ENCODE measurements at regions not wholly inside any gene's neighbourhood (a gene's known extent, or its start where the extent isn't known, plus 50 kb on each side); places are given as distances from the start of the nearest gene placed in this dataset.

DNA sequence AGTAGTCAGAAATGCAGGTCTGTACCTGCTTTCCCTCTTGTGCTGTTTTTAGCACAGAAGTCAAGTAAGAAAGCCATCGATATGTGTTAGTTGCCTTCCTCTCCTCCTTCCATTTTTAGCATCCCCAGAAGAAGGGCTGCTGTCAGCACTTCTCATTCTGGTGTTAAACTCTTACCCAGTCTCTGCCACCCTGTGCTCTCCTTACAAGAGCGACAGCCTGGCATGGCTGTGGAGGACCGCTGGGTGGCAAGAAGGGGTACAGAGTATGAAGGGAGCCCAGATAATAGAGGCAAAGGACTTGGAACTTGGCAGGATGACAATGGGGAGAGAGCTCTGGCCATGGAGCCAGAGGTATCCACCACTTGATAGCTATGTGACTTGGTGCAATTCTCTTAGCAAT is 103.5 kb downstream of the RPS24 start:
- H3K4me1 ChIP-seq (ENCODE audit: control insufficient read depth in 1 of 2, insufficient read depth in 2 of 2, low read length in 2 of 2): no peaks in the 10 kb centered on the region
- no peaks in the 10 kb centered on the region for H3K9me3 ChIP-seq (ENCODE audit: control insufficient read depth in 1 of 2, low read length in 2 of 2)
- H3K27me3 ChIP-seq (ENCODE audit: low read depth, low read length): no peaks in the 10 kb centered on the region
- no peak overlapping the region for H3K4me3 ChIP-seq (ENCODE audit: low read depth in 1 of 2, low read length in 2 of 2)
- H3K27ac ChIP-seq (ENCODE audit: low read length): no peak overlapping the region
- no peaks in the 10 kb centered on the region for H3K36me3 ChIP-seq (ENCODE audit: control insufficient read depth in 1 of 2, insufficient read depth in 2 of 2, low read length in 2 of 2)

DNA sequence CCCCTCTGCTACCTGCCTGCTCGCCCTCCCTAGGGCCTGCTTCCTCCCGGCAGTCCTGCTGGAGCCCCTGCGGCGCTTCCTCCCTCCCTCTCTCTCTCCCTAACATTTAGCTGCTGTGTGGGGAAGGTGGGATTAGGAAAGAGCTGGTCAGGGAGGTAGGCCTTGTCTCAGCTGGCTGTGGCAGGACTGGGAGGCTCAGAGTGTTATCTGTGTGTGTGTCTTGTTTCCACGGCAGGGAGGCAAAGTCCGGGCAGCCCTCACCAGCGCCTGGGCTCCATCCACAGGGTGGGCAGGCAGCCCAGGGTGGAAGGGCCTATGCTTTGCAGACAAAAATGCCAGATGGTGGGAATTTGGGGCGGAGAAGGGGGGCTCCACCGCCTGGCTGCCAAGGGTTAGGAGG is 105.7 kb downstream of the RPS24 start:
- no peak overlapping the region for H3K4me3 ChIP-seq (ENCODE audit: low read depth in 1 of 2, low read length in 2 of 2)
- H3K27ac ChIP-seq (ENCODE audit: low read length): no peak overlapping the region
- no peaks in the 10 kb centered on the region for H3K9me3 ChIP-seq (ENCODE audit: control insufficient read depth in 1 of 2, low read length in 2 of 2)
- no peaks in the 10 kb centered on the region for H3K36me3 ChIP-seq (ENCODE audit: control insufficient read depth in 1 of 2, insufficient read depth in 2 of 2, low read length in 2 of 2)
- H3K4me1 ChIP-seq (ENCODE audit: control insufficient read depth in 1 of 2, insufficient read depth in 2 of 2, low read length in 2 of 2): no peaks in the 10 kb centered on the region
- H3K27me3 ChIP-seq (ENCODE audit: low read depth, low read length): no peaks in the 10 kb centered on the region

DNA sequence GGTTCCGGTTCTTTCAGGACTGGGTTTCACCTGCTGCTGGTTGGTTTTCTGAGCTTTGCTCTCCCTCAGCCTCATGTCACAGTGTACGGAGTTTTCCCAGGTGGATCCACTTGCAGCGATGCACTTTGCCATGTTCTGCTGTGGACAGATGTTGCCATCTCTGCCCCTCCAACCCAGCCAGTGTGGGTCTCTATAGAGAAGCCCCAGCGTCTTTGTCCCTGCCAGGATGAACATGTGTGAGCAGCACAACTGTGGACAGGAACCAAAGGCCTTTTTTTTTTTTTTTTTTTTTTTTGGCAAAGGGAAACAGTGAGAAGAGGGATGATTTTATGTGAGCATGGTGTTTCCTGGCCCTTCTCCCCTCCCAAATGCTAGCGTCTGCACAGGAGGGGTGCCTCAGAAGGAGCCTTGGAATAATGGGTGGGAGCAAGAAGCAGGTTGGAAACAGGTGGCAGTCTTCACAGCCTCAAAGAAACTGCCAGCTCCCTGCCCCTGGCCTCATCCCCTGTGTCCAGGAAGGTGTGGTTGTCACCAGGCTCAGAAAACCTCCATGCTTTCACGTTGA is 106.5 kb downstream of the RPS24 start:
- Histone ChIP-seq H3K9me3 (ENCODE audit: control insufficient read depth in 1 of 2, low read length in 2 of 2) (no peaks in the 10 kb centered on the region), H3K27me3 (ENCODE audit: low read depth, low read length) (no peaks in the 10 kb centered on the region)

DNA sequence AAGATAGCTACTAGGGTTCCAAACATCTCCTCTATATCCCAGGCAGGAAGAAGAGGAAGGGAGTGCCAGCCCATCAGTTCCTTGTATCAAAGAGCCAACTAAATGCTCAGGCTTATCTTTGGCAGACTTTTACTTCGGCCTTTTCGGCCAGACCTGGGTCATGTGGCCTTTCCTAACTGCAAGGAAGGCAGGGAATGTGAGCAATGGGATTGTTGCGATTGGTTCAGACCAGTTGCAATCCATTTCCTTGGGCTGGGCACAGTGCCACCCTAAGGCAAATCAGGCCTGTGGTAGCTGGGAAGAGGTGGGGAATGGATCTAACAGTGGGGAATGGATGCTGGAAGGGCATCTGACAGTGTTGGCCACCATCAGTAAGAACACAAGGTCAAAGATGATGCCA is 109.9 kb downstream of the RPS24 start:
- no peak overlapping the region for H3K27ac ChIP-seq (ENCODE audit: low read length)
- no peaks in the 10 kb centered on the region for H3K9me3 ChIP-seq (ENCODE audit: control insufficient read depth in 1 of 2, low read length in 2 of 2)
- no peaks in the 10 kb centered on the region for H3K4me1 ChIP-seq (ENCODE audit: control insufficient read depth in 1 of 2, insufficient read depth in 2 of 2, low read length in 2 of 2)
- H3K36me3 ChIP-seq (ENCODE audit: control insufficient read depth in 1 of 2, insufficient read depth in 2 of 2, low read length in 2 of 2): no peaks in the 10 kb centered on the region
- no peak overlapping the region for H3K4me3 ChIP-seq (ENCODE audit: low read depth in 1 of 2, low read length in 2 of 2)
- no peaks in the 10 kb centered on the region for H3K27me3 ChIP-seq (ENCODE audit: low read depth, low read length)

More for the DNA sequence above, 106.5 kb downstream of the RPS24 start:
- H3K36me3 ChIP-seq (ENCODE audit: control insufficient read depth in 1 of 2, insufficient read depth in 2 of 2, low read length in 2 of 2): no peaks in the 10 kb centered on the region
- no peaks in the 10 kb centered on the region for H3K4me1 ChIP-seq (ENCODE audit: control insufficient read depth in 1 of 2, insufficient read depth in 2 of 2, low read length in 2 of 2)
- no peak overlapping the region for H3K27ac ChIP-seq (ENCODE audit: low read length)
- no peak overlapping the region for H3K4me3 ChIP-seq (ENCODE audit: low read depth in 1 of 2, low read length in 2 of 2)

DNA sequence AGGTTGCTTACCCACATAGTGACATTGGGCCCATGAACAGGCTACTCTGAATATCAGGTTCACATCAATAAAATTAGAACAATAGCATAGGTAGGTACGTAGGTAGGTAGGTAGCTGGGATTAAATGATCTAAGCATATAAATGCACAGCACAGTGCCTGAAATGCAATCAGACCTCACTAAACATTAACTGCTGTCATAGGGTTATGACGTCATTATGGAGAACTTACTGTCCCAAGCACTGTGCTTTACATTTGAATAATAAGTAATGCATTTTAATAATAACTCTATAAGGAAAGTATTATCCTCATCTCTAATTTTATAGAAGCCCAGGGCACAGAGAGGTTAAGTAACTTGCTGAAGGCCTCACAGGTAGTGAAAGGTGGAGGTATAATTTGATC is 112.5 kb downstream of the RPS24 start:
- Histone ChIP-seq H3K9me3 (ENCODE audit: control insufficient read depth in 1 of 2, low read length in 2 of 2) (no peaks in the 10 kb centered on the region), H3K4me1 (ENCODE audit: control insufficient read depth in 1 of 2, insufficient read depth in 2 of 2, low read length in 2 of 2) (no peaks in the 10 kb centered on the region), H3K27ac (ENCODE audit: low read length) (no peak overlapping the region), H3K4me3 (ENCODE audit: low read depth in 1 of 2, low read length in 2 of 2) (no peak overlapping the region), H3K36me3 (ENCODE audit: control insufficient read depth in 1 of 2, insufficient read depth in 2 of 2, low read length in 2 of 2) (no peaks in the 10 kb centered on the region), H3K27me3 (ENCODE audit: low read depth, low read length) (no peaks in the 10 kb centered on the region)

DNA sequence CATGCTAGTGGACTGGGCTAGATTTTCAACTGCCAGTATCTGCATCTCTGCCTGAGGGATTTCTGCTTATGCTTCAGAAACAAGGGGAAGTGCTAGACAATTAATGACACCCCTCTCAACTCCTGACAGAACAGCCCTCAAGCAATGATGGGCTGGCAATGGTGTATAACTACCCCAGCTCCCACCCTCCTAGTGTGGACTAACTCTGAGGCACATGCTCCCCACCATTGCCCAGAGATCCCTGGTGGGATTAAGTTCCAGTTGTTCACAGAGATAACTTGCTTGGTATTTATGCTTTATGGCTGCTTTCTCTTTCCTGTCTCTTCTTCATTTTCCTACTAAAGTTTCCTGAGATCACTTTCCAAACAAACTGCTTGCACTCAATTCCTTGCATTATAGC is 113.5 kb downstream of the RPS24 start:
- no peaks in the 10 kb centered on the region for H3K4me1 ChIP-seq (ENCODE audit: control insufficient read depth in 1 of 2, insufficient read depth in 2 of 2, low read length in 2 of 2)
- no peak overlapping the region for H3K4me3 ChIP-seq (ENCODE audit: low read depth in 1 of 2, low read length in 2 of 2)
- no peaks in the 10 kb centered on the region for H3K27me3 ChIP-seq (ENCODE audit: low read depth, low read length)
- H3K9me3 ChIP-seq (ENCODE audit: control insufficient read depth in 1 of 2, low read length in 2 of 2): no peaks in the 10 kb centered on the region
- H3K27ac ChIP-seq (ENCODE audit: low read length): no peak overlapping the region
- no peaks in the 10 kb centered on the region for H3K36me3 ChIP-seq (ENCODE audit: control insufficient read depth in 1 of 2, insufficient read depth in 2 of 2, low read length in 2 of 2)

DNA sequence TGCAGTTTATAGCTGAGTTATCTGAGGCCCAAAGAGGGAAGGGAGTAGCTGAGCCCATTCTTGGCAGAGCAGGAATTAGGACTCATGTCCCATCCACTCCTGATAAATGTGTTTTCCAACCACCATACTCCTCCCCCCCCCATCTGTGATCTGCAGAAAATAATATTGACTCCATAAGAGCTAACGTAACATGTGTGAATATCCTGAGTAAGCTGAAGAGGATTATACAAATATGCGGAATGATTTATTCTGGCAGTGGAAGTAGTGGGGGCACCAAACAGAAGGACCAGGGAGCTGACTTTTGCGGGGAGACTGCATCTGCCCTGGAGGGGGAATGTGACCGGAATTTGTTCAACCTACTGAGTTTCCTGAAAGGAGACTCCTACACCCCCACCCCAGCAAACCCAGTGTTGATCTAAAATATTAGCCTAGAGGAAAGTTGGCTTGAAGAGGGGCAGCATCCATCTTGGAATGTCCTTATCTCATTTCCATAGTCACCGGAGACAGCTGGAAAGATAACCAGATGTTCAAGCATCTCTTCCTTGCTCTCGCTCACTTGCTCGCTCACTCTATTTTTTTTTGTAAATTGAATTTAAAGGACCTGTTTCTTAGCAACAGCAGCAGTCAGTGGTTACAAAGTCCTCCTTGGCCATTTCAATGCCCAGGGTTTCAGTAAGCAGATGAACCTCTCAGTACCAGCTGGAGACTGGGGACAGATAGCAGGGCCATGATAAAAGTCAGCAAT is 114.7 kb downstream of the RPS24 start:
- Histone ChIP-seq H3K9me3 (ENCODE audit: control insufficient read depth in 1 of 2, low read length in 2 of 2) (no peaks in the 10 kb centered on the region), H3K4me3 (ENCODE audit: low read depth in 1 of 2, low read length in 2 of 2) (no peak overlapping the region), H3K4me1 (ENCODE audit: control insufficient read depth in 1 of 2, insufficient read depth in 2 of 2, low read length in 2 of 2) (no peaks in the 10 kb centered on the region), H3K27ac (ENCODE audit: low read length) (no peak overlapping the region), H3K27me3 (ENCODE audit: low read depth, low read length) (no peaks in the 10 kb centered on the region), H3K36me3 (ENCODE audit: control insufficient read depth in 1 of 2, insufficient read depth in 2 of 2, low read length in 2 of 2) (no peaks in the 10 kb centered on the region)

DNA sequence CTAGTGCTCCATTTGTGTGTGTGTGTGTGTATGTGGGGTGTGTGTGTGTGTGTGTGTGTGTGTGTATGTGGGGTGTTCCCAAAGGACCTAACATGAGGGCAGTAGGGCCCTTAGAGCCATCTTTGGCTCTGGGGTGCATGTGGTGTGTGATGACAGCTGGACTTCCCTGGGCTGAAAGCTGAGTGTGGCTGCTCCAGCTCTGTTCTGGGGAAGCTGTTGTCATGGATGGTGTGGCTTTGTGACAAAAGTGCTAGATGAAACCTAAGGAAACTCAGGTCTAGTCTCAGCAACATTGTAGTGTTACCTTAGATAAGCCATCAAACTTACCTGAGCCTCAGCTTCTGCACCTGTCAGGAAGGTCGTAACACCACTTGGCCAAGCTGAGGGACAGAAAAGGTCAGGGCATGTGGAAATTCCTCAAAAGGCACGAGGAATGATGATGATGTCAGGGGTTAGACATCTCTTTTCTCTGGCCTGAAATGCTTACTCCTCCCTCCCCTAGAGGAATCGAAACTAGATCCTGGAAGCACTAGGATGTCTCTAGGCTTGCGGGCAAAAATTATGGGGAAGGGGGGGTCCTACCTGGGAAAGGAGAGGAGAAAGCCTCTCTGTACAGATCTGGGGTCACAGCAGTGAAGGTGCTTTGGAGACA is 115.4 kb downstream of the RPS24 start:
- no peaks in the 10 kb centered on the region for H3K36me3 ChIP-seq (ENCODE audit: control insufficient read depth in 1 of 2, insufficient read depth in 2 of 2, low read length in 2 of 2)
- H3K27me3 ChIP-seq (ENCODE audit: low read depth, low read length): no peaks in the 10 kb centered on the region
- H3K4me3 ChIP-seq (ENCODE audit: low read depth in 1 of 2, low read length in 2 of 2): no peak overlapping the region
- no peaks in the 10 kb centered on the region for H3K9me3 ChIP-seq (ENCODE audit: control insufficient read depth in 1 of 2, low read length in 2 of 2)
- H3K27ac ChIP-seq (ENCODE audit: low read length): no peak overlapping the region
- no peaks in the 10 kb centered on the region for H3K4me1 ChIP-seq (ENCODE audit: control insufficient read depth in 1 of 2, insufficient read depth in 2 of 2, low read length in 2 of 2)

DNA sequence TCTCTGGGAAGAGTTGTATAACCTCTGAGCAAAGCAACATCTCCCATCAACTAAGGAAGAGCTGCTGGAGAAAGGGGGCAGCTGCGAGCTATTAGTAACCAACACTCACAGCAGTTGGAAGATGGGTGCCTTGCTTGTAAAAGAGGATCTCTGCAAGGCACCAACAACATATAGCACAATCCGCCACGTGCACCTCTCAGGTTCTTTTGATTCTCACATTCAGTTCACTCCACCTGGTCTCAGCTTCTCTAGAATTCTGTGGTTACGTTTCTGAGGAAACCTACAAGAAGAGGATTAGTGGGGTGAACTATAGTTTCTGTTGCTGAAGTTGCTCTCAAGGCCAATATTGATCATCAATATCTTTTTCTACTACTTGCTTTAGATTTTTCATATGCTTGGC is 117.1 kb downstream of the RPS24 start:
- Histone ChIP-seq H3K27me3 (ENCODE audit: low read depth, low read length) (no peaks in the 10 kb centered on the region), H3K4me1 (ENCODE audit: control insufficient read depth in 1 of 2, insufficient read depth in 2 of 2, low read length in 2 of 2) (no peaks in the 10 kb centered on the region), H3K36me3 (ENCODE audit: control insufficient read depth in 1 of 2, insufficient read depth in 2 of 2, low read length in 2 of 2) (no peaks in the 10 kb centered on the region), H3K27ac (ENCODE audit: low read length) (no peak overlapping the region), H3K9me3 (ENCODE audit: control insufficient read depth in 1 of 2, low read length in 2 of 2) (no peaks in the 10 kb centered on the region), H3K4me3 (ENCODE audit: low read depth in 1 of 2, low read length in 2 of 2) (no peak overlapping the region)

DNA sequence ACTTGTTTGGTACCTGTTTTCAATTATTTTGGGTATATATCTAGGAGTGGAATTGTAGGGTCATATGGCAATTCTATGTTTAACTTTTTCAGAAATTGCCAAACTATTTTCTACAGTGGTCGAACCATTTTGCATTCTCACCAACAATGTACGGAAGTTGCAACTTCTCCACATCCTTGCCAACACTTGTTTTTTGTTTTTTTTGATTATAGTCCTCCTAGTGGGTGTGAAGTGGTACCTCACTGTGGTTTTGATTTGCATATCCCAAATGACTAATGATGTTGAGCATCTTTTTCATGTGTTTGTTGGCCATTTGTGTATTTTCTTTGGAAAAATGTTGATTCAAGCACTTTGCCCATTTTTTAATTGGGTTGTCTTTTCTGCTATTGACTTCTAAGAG is 122.1 kb downstream of the RPS24 start:
- Histone ChIP-seq H3K27ac (ENCODE audit: low read length) (no peak overlapping the region), H3K4me3 (ENCODE audit: low read depth in 1 of 2, low read length in 2 of 2) (no peak overlapping the region), H3K9me3 (ENCODE audit: control insufficient read depth in 1 of 2, low read length in 2 of 2) (no peaks in the 10 kb centered on the region), H3K4me1 (ENCODE audit: control insufficient read depth in 1 of 2, insufficient read depth in 2 of 2, low read length in 2 of 2) (no peaks in the 10 kb centered on the region), H3K36me3 (ENCODE audit: control insufficient read depth in 1 of 2, insufficient read depth in 2 of 2, low read length in 2 of 2) (no peaks in the 10 kb centered on the region), H3K27me3 (ENCODE audit: low read depth, low read length) (no peaks in the 10 kb centered on the region)

DNA sequence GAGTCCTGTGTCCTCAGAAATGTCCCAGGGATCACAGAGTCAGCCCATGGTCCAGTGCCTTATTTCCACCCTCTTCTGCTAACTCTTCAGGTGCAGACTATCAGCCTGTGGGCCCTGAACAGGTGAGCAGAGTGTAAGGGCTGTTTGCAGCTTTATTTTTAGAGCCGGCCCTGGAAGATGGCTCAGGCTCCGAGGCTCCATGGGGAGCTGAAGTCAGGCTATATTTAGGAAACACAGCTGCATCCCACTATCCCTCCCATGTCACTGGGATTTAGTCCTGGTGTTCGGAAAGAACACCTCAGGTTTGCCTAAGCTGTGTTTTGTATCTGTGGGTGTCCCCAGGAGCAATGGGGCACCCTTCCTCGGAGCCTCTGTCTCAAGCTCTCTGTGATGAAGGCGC is 126.9 kb downstream of the RPS24 start:
- no peak overlapping the region for H3K27ac ChIP-seq (ENCODE audit: low read length)
- no peak overlapping the region for H3K4me3 ChIP-seq (ENCODE audit: low read depth in 1 of 2, low read length in 2 of 2)
- H3K9me3 ChIP-seq (ENCODE audit: control insufficient read depth in 1 of 2, low read length in 2 of 2): peaks cover 5 to 6% of the 10 kb centered on the region in 2 donors
- H3K4me1 ChIP-seq (ENCODE audit: control insufficient read depth in 1 of 2, insufficient read depth in 2 of 2, low read length in 2 of 2): no peaks in the 10 kb centered on the region
- H3K27me3 ChIP-seq (ENCODE audit: low read depth, low read length): no peaks in the 10 kb centered on the region
- H3K36me3 ChIP-seq (ENCODE audit: control insufficient read depth in 1 of 2, insufficient read depth in 2 of 2, low read length in 2 of 2): no peaks in the 10 kb centered on the region

Data from muscle layer of duodenum (tissue), 2 donors.